ENCODE measurements at regions not wholly inside any gene's neighbourhood (a gene's known extent, or its start where the extent isn't known, plus 50 kb on each side); places are given as distances from the start of the nearest gene placed in this dataset.

DNA sequence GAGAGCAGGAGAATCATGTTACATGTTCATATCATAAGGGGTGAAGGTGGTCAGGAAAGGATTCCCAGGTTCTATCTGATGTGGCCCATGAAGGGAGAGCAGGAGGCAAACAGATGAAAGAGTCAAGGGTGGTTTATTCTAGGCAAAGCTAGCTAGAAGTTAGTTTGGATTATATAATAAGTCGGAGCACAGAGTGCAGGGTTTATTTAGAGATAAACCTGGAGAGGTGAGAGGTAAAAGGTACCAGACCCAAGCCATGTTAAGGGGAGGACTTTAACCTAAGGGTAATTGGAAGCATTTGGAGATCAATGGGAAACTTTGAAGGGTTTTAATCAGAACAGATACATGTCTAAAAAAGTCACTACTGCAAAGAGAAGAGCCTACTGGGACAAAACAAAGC is 69.2 kb upstream of the LRATD1 start:
- DNase-seq = no peak

DNA sequence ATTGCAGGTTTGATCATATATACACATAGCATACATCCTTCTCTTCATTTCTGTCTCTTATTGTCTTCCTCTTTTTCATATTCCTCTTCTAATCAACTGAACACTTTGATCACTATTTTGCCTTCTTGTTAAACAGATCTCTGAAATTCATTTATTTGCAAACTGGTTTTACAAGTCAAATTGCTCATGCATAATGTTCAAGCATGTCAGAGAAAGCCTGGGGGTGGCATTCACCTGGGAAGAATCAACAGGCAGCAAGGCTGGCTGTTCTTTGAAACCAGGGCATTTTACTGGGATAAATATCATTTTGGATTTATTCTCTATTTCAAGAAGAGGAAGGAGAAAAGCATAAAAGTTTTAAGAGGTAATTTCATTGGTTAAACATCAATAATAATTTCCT is 66.9 kb upstream of the LRATD1 start:
- DNase-seq = no peak

- DNase-seq = no peak
These were observed 65.0 kb upstream of the LRATD1 start for GRCh38 chr2:14567561-14567960.

GRCh38 chr2:14569294-14569693 is 63.2 kb upstream of the LRATD1 start:
- DNase-seq = no peak

DNA sequence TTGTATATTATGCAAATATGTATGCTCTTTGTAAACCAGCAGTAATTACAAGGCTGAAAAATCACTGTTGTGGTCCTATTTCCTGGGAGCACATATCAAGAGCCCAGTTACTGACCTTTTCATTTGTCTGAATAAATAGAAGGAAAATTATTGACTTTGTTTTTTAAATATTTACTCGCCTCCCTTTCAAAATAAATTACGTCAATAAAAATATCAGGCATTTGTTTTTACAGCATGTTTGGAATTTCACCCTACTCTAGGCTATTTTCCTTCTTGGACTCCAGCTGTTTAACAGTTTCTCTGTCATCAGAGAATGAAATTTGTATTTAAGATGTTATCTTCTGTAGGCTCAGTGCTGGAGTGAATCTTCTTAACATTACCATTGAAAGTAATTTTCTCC is 59.9 kb upstream of the LRATD1 start:
- no peak for DNase-seq

DNA sequence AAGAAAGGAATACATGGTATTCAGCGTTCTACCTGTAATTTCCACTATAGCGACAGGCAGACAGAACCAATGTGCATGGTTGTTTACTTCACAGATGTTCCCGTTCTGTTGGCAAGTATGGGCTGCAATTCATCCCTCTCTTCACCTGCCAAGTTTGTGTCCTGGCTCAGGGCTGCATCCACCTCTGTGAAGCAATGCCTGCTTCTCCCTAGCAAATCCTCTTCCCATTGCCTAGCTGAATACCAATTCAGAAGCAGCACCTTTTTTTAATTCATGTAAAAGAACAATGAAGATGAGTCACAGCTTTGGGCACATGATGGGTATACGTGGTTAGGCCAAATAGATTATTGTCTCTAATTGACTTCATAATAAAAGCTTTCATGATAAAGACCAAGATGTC is 54.7 kb upstream of the LRATD1 start:
- no peak for DNase-seq
